GM12892 (cell line): ENCODE measurements at regions not wholly inside any gene's neighbourhood (a gene's known extent, or its start where the extent isn't known, plus 50 kb on each side); places are given as distances from the start of the nearest gene placed in this dataset.

Source experiments
- POLR2A ChIP-seq: IDR thresholded peaks from 2 replicates; pipeline ENCODE4 v1.6.1; 2011; ENCODE audit warnings: low read depth, low read length, control low read depth
- POLR2AphosphoS5 ChIP-seq: IDR thresholded peaks from 2 replicates; pipeline ENCODE4 v1.6.1; 2011; ENCODE audit warnings: low read depth, low read length, control low read depth
- TAF1 ChIP-seq: IDR thresholded peaks from 2 replicates; pipeline ENCODE4 v1.6.1; 2011; ENCODE audit warnings: low read depth, mild to moderate bottlenecking, control low read depth, low read length, borderline replicate concordance

- TF ChIP-seq POLR2AphosphoS5 (no peak), POLR2A (no peak), TAF1 (no peak)
These were observed 171.1 kb upstream of the TLE3 start for GRCh38 chr15:70268698-70269251.
